H9 (cell line): ENCODE measurements at regions not wholly inside any gene's neighbourhood (a gene's known extent, or its start where the extent isn't known, plus 50 kb on each side); places are given as distances from the start of the nearest gene placed in this dataset.

Experiments used
- DNase-seq: peaks from one replicate; pipeline ENCODE4 v3.0.0-alpha.2; 2017
- H2AFZ ChIP-seq: one replicate; pipeline ENCODE4 v1.6.1; 2013; ENCODE audit warnings: mild to moderate bottlenecking, low read length, control low read depth, moderate library complexity
- H2AK5ac ChIP-seq: 2 replicates; pipeline ENCODE4 v1.6.1; 2013; ENCODE audit warnings: low read length, control low read depth, mixed read lengths; ENCODE audit not compliant: insufficient read length
- H2BK120ac ChIP-seq: one replicate; pipeline ENCODE4 v1.6.1; 2013; ENCODE audit warnings: low read depth, mild to moderate bottlenecking, low read length, control low read depth, inconsistent platforms; ENCODE audit not compliant: poor library complexity, severe bottlenecking
- H2BK12ac ChIP-seq: 2 replicates; pipeline ENCODE4 v1.6.1; 2013; ENCODE audit warnings: low read length, control low read depth, mixed read lengths, low read depth; ENCODE audit not compliant: insufficient read length
- H2BK15ac ChIP-seq: 2 replicates; pipeline ENCODE4 v1.6.1; 2013; ENCODE audit warnings: low read depth, low read length, control low read depth
- H2BK20ac ChIP-seq: one replicate; pipeline ENCODE4 v1.6.1; 2013; ENCODE audit warnings: low read depth, mild to moderate bottlenecking, low read length, control low read depth, inconsistent platforms; ENCODE audit not compliant: poor library complexity, severe bottlenecking
- H2BK5ac ChIP-seq: 2 replicates; pipeline ENCODE4 v1.6.1; 2013; ENCODE audit warnings: low read length, control low read depth, mixed read lengths; ENCODE audit not compliant: insufficient read length
- H3K14ac ChIP-seq: 2 replicates; pipeline ENCODE4 v1.6.1; 2013; ENCODE audit warnings: low read length, control low read depth; ENCODE audit not compliant: insufficient read depth
- H3K18ac ChIP-seq: 2 replicates; pipeline ENCODE4 v1.6.1; 2013; ENCODE audit warnings: low read depth, mild to moderate bottlenecking, mixed read lengths, low read length, control low read depth; ENCODE audit not compliant: insufficient read length
- H3K23ac ChIP-seq: 2 replicates; pipeline ENCODE4 v1.6.1; 2013; ENCODE audit warnings: low read length, control low read depth, mixed read lengths, low read depth; ENCODE audit not compliant: insufficient read length
- H3K23me2 ChIP-seq: 2 replicates; pipeline ENCODE4 v1.6.1; 2013; ENCODE audit warnings: low read depth, mild to moderate bottlenecking, mixed read lengths, low read length, control low read depth; ENCODE audit not compliant: insufficient read length, poor library complexity, severe bottlenecking
- H3K27ac ChIP-seq: 2 replicates; pipeline ENCODE4 v1.5.1; 2013; ENCODE audit warnings: low read length, control low read depth, mixed read lengths, low read depth; ENCODE audit not compliant: insufficient read length
- H3K27me3 ChIP-seq: 2 replicates; pipeline ENCODE4 v1.6.1; 2013; ENCODE audit warnings: low read length, control low read depth, inconsistent platforms; ENCODE audit not compliant: insufficient read depth
- H3K4ac ChIP-seq: 2 replicates; pipeline ENCODE4 v1.6.1; 2013; ENCODE audit warnings: low read depth, mild to moderate bottlenecking, control low read depth, inconsistent platforms, low read length, moderate library complexity
- H3K4me1 ChIP-seq: 2 replicates; pipeline ENCODE4 v1.6.1; 2013; ENCODE audit warnings: low read length, control low read depth, inconsistent platforms; ENCODE audit not compliant: insufficient read depth
- H3K4me2 ChIP-seq: 2 replicates; pipeline ENCODE4 v1.6.1; 2013; ENCODE audit warnings: low read length, control low read depth, mixed read lengths; ENCODE audit not compliant: insufficient read length, insufficient read depth
- H3K56ac ChIP-seq: 2 replicates; pipeline ENCODE4 v1.6.1; 2013; ENCODE audit warnings: low read depth, mild to moderate bottlenecking, mixed read lengths, low read length, control low read depth; ENCODE audit not compliant: insufficient read length
- H3K79me1 ChIP-seq: 2 replicates; pipeline ENCODE4 v1.6.1; 2013; ENCODE audit warnings: low read depth, mild to moderate bottlenecking, moderate library complexity, low read length, control low read depth, inconsistent platforms; ENCODE audit not compliant: insufficient read depth, poor library complexity, severe bottlenecking
- H3K79me2 ChIP-seq: 2 replicates; pipeline ENCODE4 v1.6.1; 2013; ENCODE audit warnings: low read length, control low read depth, inconsistent platforms; ENCODE audit not compliant: insufficient read depth
- H3K9ac ChIP-seq: 2 replicates; pipeline ENCODE4 v1.6.1; 2013; ENCODE audit warnings: low read length, control low read depth, mixed read lengths; ENCODE audit not compliant: insufficient read length; ENCODE audit errors: extremely low read depth
- H3K9me3 ChIP-seq: one replicate; pipeline ENCODE4 v1.6.1; 2013; ENCODE audit warnings: low read depth, low read length, inconsistent platforms; ENCODE audit not compliant: control insufficient read depth
- H3T11ph ChIP-seq: one replicate; pipeline ENCODE4 v1.6.1; 2013; ENCODE audit warnings: mild to moderate bottlenecking, low read length, control low read depth, inconsistent platforms
- H4K20me1 ChIP-seq: one replicate; pipeline ENCODE4 v1.6.1; 2013; ENCODE audit not compliant: control insufficient read depth, insufficient read length, insufficient read depth
- H4K5ac ChIP-seq: 2 replicates; pipeline ENCODE4 v1.6.1; 2013; ENCODE audit warnings: low read depth, mild to moderate bottlenecking, mixed read lengths, low read length, control low read depth; ENCODE audit not compliant: insufficient read length
- H4K8ac ChIP-seq: replicated peaks from 2 replicates; pipeline ENCODE4 v1.6.1; 2013; ENCODE audit warnings: low read length, control low read depth, mixed read lengths, low read depth; ENCODE audit not compliant: insufficient read length
- H4K91ac ChIP-seq: 2 replicates; pipeline ENCODE4 v1.6.1; 2013; ENCODE audit warnings: low read depth, mild to moderate bottlenecking, moderate library complexity, mixed read lengths, low read length, control low read depth; ENCODE audit not compliant: insufficient read length
- H3K27ac Mint-ChIP-seq, 3 experiments: 2 replicates in 2 of 3; 3 replicates in 1 of 3; pipeline ENCODE4 v1.8.0; 2020 to 2021; ENCODE audit warnings: mixed read lengths in 3 of 3, mild to moderate bottlenecking in 1 of 3, moderate library complexity in 1 of 3
- H3K27me3 Mint-ChIP-seq: 2 replicates; pipeline ENCODE4 v1.8.0; 2021; ENCODE audit warnings: low read depth, mild to moderate bottlenecking, moderate library complexity, mixed read lengths
- H3K36me3 Mint-ChIP-seq, 3 experiments: 2 replicates in 2 of 3; 3 replicates in 1 of 3; pipeline ENCODE4 v1.8.0; 2020 to 2021; ENCODE audit warnings: low read depth in 3 of 3, mixed read lengths in 3 of 3; ENCODE audit not compliant: insufficient read depth in 1 of 3
- H3K4me1 Mint-ChIP-seq, 2 experiments: 2 replicates each; pipeline ENCODE4 v1.8.0; 2020; ENCODE audit warnings: mixed read lengths in 2 of 2
- H3K4me3 Mint-ChIP-seq, 2 experiments: 2 replicates in 1 of 2; 3 replicates in 1 of 2; pipeline ENCODE4 v1.8.0; 2020 to 2021; ENCODE audit warnings: mild to moderate bottlenecking in 2 of 2, mixed read lengths in 2 of 2, moderate library complexity in 1 of 2
- H3K9me3 Mint-ChIP-seq, 2 experiments: 2 replicates in 1 of 2; 3 replicates in 1 of 2; pipeline ENCODE4 v1.8.0; 2020; ENCODE audit warnings: mild to moderate bottlenecking in 2 of 2, mixed read lengths in 2 of 2, moderate library complexity in 1 of 2
- CTCF ChIP-seq: fragments of 200-600 bp; sonication (generic); conservative IDR thresholded peaks from 3 replicates; pipeline ENCODE4 v1.8.0; 2021; ENCODE audit warnings: antibody characterized with exemption, mild to moderate bottlenecking
- WGBS: extraction: QIAGEN DNeasy Blood & Tissue Kit; methylation state at CpG from one replicate; pipeline ENCODE4 v1.1.7; 2013; ENCODE audit warnings: missing lambda C conversion rate, low lambda C conversion rate, mixed read lengths; ENCODE audit not compliant: insufficient read length; ENCODE audit errors: extremely low coverage; 5-methylcytosine and 5-hydroxymethylcytosine counted together

- Histone ChIP-seq H2BK12ac (no peak overlapping the region), H2BK20ac (no peak overlapping the region), H3K56ac (no peak overlapping the region), H2BK5ac (no peak overlapping the region), H3K79me2 (no peaks in the 10 kb centered on the region), H4K20me1 (no peaks in the 10 kb centered on the region), H3K27ac (no peak overlapping the region), H3K18ac (no peak overlapping the region), H3K9me3 (no peaks in the 10 kb centered on the region), H4K91ac (no peak overlapping the region), H3T11ph (no peak overlapping the region), H2BK15ac (no peak overlapping the region), H2AK5ac (no peak overlapping the region), H3K23ac (no peak overlapping the region), H4K5ac (no peak overlapping the region), H3K23me2 (no peaks in the 10 kb centered on the region), H4K8ac (no peak overlapping the region), H2BK120ac (no peak overlapping the region), H3K4me1 (no peaks in the 10 kb centered on the region), H3K14ac (peak overlapping the region; percentile 4; the same call in 1 of the 2 replicates), H3K27me3 (no peaks in the 10 kb centered on the region), H3K79me1 (no peaks in the 10 kb centered on the region), H3K4ac (no peak overlapping the region), H3K4me2 (no peak overlapping the region), H3K9ac (no peak overlapping the region), H2AFZ (no peak overlapping the region)
- DNase-seq: no peak
- no peak for TF ChIP-seq CTCF
- Mint-ChIP-seq H3K36me3 (no peaks in the 10 kb centered on the region), H3K4me1 (0 out of 4 replicates have a peak, but pooled peaks cover 0 to 5% of the 10 kb centered on the region in 2 experiments), H3K9me3 (no peaks in the 10 kb centered on the region), H3K4me3 (no peak overlapping the region), H3K27ac (no peak overlapping the region), H3K27me3 (no peaks in the 10 kb centered on the region; the same call in 1 of the 2 replicates)
- WGBS: no CpG with 5 or more reads among the region's 5 CpGs
These were observed 387.1 kb downstream of the THBS2 start for GRCh38 chr6:168866534-168866933.
